Skin of body (tissue), 1 donor: ENCODE measurements at regions not wholly inside any gene's neighbourhood (a gene's known extent, or its start where the extent isn't known, plus 50 kb on each side); places are given as distances from the start of the nearest gene placed in this dataset.

Source experiments
- DNase-seq: peaks from one replicate; lab custom pipeline; 2025; lab: John Stamatoyannopoulos, UW

GRCh38 chr20:54362283-54362682, 113.1 kb upstream of the DOK5 start:
- DNase-seq = no peak

- DNase-seq = no peak
Observed at GRCh38 chr20:54364365-54364764, 111.0 kb upstream of the DOK5 start.

GRCh38 chr20:54364919-54365318, 110.5 kb upstream of the DOK5 start:
- no peak for DNase-seq

- no peak for DNase-seq
Observed at GRCh38 chr20:54366669-54367344, 108.6 kb upstream of the DOK5 start.

- DNase-seq = no peak
Observed at GRCh38 chr20:54368570-54368969, 106.8 kb upstream of the DOK5 start.

- no peak for DNase-seq
Observed at GRCh38 chr20:54372313-54372712, 103.1 kb upstream of the DOK5 start.

GRCh38 chr20:54377992-54378773, 97.2 kb upstream of the DOK5 start:
- no peak for DNase-seq

GRCh38 chr20:54379893-54380584, 95.4 kb upstream of the DOK5 start:
- no peak for DNase-seq

- DNase-seq = no peak
Observed at GRCh38 chr20:54382419-54382818, 93.0 kb upstream of the DOK5 start.

GRCh38 chr20:54385746-54386145, 89.6 kb upstream of the DOK5 start:
- no peak for DNase-seq

- peak; percentile 82 for DNase-seq
Observed at GRCh38 chr20:54389596-54390280, 85.7 kb upstream of the DOK5 start.

GRCh38 chr20:54397292-54398140, 77.9 kb upstream of the DOK5 start:
- DNase-seq = no peak

GRCh38 chr20:54398814-54399213, 76.6 kb upstream of the DOK5 start:
- no peak for DNase-seq

GRCh38 chr20:54405540-54405939, 69.9 kb upstream of the DOK5 start:
- DNase-seq = no peak

GRCh38 chr20:54407459-54407858, 67.9 kb upstream of the DOK5 start:
- DNase-seq = no peak

- DNase-seq = no peak
Observed at GRCh38 chr20:54415967-54416366, 59.4 kb upstream of the DOK5 start.

GRCh38 chr20:54416770-54417169, 58.6 kb upstream of the DOK5 start:
- DNase-seq = no peak

GRCh38 chr20:54419531-54419930, 55.9 kb upstream of the DOK5 start:
- no peak for DNase-seq
